ENCODE measurements at regions not wholly inside any gene's neighbourhood (a gene's known extent, or its start where the extent isn't known, plus 50 kb on each side); places are given as distances from the start of the nearest gene placed in this dataset.

DNA sequence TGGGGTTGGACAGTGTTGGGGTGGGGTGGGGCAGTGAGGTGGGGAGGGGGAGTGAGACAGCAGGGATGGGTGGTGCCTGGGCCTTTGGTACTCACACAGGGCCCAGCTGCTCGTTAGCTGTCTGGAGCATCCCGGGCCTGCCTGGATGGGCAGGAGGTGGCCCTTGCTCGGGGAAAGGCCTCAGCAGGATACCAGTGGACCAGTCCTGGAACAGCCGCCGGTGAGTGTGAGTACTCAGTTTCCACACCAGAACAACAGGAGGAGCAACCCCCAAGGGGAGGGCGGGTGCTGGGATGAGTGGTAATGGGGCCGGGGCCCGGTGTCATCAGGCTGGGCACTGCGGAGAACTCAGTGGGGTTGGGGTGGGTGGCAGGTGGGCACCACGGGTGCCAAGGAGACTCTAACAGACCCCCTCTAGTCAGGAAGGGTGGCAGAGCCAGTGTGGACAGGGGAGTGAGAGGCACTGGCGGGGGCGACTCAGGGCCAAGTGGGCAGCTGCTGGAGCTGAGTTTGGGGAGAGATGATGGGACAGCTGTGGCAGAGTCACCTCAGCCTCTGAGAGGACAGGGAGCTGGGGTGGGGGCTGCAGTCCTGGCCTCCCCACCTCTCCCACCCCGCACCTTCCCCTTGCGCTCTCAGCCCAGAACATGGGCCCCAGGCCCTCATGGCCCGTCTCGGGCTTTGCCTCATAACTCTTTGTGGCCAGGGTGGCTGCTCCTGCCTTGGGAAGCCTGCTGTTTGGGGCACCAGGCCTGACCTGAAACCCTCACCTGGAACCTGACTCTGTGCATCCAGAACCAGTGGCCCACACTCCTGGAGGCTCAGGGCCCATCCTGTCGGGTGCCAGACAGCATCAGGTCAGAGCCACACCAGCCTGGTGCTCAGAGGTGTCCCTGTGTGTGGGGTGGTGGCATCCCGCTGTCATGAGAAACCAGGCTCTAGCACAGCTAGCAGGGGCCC, 52.1 kb upstream of the PRR23E start:
- no peak overlapping the region for H3K4me3 ChIP-seq (replicated peaks in 1 of 4; ENCODE audit: control extremely low read depth in 1 of 4, insufficient read depth in 1 of 4, low read depth in 3 of 4, low read length in 4 of 4)
- no peaks in the 10 kb centered on the region for H3K36me3 ChIP-seq (ENCODE audit: control insufficient read depth, insufficient read depth, low read length)
- H3K79me2 ChIP-seq (ENCODE audit: control insufficient read depth, insufficient read depth, low read length), result no peaks in the 10 kb centered on the region
- no peak overlapping the region for H2AFZ ChIP-seq (ENCODE audit: low read length)
- no peak for TF ChIP-seq EZH2 (IDR thresholded peaks at IDR 0.05; ENCODE audit: low read length, missing control alignments)
- H4K20me1 ChIP-seq (ENCODE audit: control insufficient read depth, extremely low read depth, insufficient read depth, low read length), result no peaks in the 10 kb centered on the region
- H3K27ac ChIP-seq (ENCODE audit: insufficient read depth, low read length), result no peak overlapping the region
- H3K27me3 ChIP-seq (ENCODE audit: control insufficient read depth, insufficient read depth, low read length), result peaks cover 7% of the 10 kb centered on the region
- no peaks in the 10 kb centered on the region for H3K4me1 ChIP-seq (ENCODE audit: control insufficient read depth, extremely low read depth, insufficient read depth, low read length)
- no peak overlapping the region for H3K4me2 ChIP-seq (ENCODE audit: extremely low read depth, insufficient read depth, low read length)
- H3K9ac ChIP-seq (ENCODE audit: insufficient read depth, low read length), result no peak overlapping the region
- DNase-seq (ENCODE audit: low read depth in 2 of 2), result no peak
- H3K9me3 ChIP-seq (ENCODE audit: control insufficient read depth, insufficient read depth, low read depth, low read length), result no peaks in the 10 kb centered on the region

DNA sequence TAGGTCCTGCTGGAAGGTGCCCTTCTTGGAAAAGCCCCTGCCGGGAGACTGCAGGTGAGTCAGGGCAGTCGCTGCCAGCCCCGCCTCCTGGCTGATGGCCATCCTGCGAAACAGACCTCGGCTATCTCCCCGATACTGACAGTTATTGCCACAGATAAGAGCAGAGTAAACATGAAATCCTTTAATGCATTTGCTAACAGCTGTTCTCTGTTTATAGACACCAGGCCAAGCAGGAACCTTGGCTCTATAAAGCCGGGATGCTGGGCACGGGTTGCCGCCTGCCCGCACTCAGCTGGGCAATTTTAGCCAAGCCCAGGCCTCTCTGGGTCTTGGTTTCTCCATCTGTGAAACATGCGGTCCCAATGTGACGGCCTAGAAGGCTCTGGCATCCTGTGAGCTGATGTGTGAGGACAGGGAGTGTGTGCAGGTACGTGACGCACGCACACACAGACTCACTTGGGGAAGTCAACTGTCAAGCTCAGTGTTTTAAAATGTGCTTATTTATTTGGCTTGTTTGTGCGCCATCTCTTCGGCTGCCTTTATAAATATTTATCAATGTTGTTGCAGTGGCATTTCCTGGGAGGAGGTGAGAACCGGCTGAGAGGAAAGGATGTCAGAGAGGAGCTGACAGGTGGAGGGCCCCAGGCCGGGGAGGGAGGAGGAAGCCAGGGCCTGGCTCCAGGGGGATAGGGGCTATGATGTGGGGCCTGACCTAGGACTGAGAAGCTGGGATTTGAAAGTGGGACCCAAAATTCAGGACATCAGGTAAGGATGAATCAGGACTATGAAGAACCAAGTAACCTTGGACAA, 50.8 kb upstream of the PRR23E start:
- Histone ChIP-seq H3K27ac (ENCODE audit: insufficient read depth, low read length) (no peak overlapping the region), H3K4me1 (ENCODE audit: control insufficient read depth, extremely low read depth, insufficient read depth, low read length) (no peaks in the 10 kb centered on the region), H3K4me3 (replicated peaks in 1 of 4; ENCODE audit: control extremely low read depth in 1 of 4, insufficient read depth in 1 of 4, low read depth in 3 of 4, low read length in 4 of 4) (no peak overlapping the region), H3K9ac (ENCODE audit: insufficient read depth, low read length) (no peak overlapping the region), H3K4me2 (ENCODE audit: extremely low read depth, insufficient read depth, low read length) (no peak overlapping the region), H3K27me3 (ENCODE audit: control insufficient read depth, insufficient read depth, low read length) (no peaks in the 10 kb centered on the region), H2AFZ (ENCODE audit: low read length) (no peak overlapping the region), H4K20me1 (ENCODE audit: control insufficient read depth, extremely low read depth, insufficient read depth, low read length) (no peaks in the 10 kb centered on the region), H3K9me3 (ENCODE audit: control insufficient read depth, insufficient read depth, low read depth, low read length) (no peaks in the 10 kb centered on the region), H3K36me3 (ENCODE audit: control insufficient read depth, insufficient read depth, low read length) (no peaks in the 10 kb centered on the region), H3K79me2 (ENCODE audit: control insufficient read depth, insufficient read depth, low read length) (no peaks in the 10 kb centered on the region)
- TF ChIP-seq, protein P1, sequence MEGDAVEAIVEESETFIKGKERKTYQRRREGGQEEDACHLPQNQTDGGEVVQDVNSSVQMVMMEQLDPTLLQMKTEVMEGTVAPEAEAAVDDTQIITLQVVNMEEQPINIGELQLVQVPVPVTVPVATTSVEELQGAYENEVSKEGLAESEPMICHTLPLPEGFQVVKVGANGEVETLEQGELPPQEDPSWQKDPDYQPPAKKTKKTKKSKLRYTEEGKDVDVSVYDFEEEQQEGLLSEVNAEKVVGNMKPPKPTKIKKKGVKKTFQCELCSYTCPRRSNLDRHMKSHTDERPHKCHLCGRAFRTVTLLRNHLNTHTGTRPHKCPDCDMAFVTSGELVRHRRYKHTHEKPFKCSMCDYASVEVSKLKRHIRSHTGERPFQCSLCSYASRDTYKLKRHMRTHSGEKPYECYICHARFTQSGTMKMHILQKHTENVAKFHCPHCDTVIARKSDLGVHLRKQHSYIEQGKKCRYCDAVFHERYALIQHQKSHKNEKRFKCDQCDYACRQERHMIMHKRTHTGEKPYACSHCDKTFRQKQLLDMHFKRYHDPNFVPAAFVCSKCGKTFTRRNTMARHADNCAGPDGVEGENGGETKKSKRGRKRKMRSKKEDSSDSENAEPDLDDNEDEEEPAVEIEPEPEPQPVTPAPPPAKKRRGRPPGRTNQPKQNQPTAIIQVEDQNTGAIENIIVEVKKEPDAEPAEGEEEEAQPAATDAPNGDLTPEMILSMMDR (conservative IDR thresholded peaks at IDR 0.05 in 1 of 2, IDR thresholded peaks at IDR 0.05 in 1 of 2; ENCODE audit: low read depth in 1 of 2, low read length in 2 of 2), result no peak
- no peak for TF ChIP-seq EZH2 (IDR thresholded peaks at IDR 0.05; ENCODE audit: low read length, missing control alignments)
- DNase-seq (ENCODE audit: low read depth in 2 of 2), result peak in 1 of 2 donors; percentile 3

All from fibroblast of lung (primary cell).